IPS DF 19.7 (cell line): ENCODE measurements at regions not wholly inside any gene's neighbourhood (a gene's known extent, or its start where the extent isn't known, plus 50 kb on each side); places are given as distances from the start of the nearest gene placed in this dataset.
"Not testable (repeated sequence)": the region's sequence is repeated elsewhere in the genome, so short reads cannot be mapped to it uniquely, and the experiment has no call there.

ENCODE experiments used
- DNase-seq: peaks from one replicate; pipeline ENCODE4 v3.0.0-alpha.2; 2013; ENCODE audit warnings: low read depth, low spot score

GRCh38 chr2:142757111-142757510, 120.4 kb upstream of the KYNU start:
- no peak for DNase-seq

DNA sequence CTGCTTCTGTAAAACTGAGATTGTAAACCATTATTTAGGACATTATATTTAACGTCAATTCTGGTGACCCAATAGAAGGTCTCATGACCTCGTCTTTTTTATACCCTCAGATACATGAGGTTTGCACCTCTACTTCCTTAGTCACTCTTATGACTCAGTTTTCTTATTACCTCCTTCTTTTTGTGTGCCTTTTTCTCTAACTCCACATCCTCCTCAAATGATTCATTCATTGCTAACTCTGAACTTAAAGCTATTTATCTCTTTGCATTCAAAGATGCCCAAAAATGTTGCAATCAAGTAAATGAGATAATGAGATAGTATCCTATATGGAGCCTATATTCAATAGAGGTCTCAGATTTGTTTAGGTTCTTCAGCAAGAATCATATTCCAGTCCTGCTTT, 121.0 kb upstream of the KYNU start:
- no peak for DNase-seq

GRCh38 chr2:142755191-142755590, 122.3 kb upstream of the KYNU start:
- no peak for DNase-seq

DNA sequence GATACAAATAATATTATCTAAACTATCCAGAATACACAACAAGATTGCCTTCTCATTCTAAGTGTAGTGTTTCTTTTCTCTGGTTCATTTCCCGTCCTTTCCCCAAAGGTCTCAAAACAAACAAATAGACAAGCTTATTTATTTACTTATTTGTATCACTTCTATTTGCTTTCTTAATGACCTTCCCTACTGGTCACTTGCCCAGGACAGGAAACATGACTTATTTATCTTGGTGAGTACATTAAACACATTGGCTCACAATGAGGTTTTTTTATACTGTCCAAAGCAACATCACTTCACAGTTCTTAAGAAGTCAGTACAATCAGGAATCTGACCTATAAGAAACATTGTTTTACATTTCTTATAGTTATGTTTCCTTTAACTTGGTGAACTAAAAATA, 123.3 kb upstream of the KYNU start:
- DNase-seq: no peak

GRCh38 chr2:142750858-142751257, 126.6 kb upstream of the KYNU start:
- DNase-seq: no peak

DNA sequence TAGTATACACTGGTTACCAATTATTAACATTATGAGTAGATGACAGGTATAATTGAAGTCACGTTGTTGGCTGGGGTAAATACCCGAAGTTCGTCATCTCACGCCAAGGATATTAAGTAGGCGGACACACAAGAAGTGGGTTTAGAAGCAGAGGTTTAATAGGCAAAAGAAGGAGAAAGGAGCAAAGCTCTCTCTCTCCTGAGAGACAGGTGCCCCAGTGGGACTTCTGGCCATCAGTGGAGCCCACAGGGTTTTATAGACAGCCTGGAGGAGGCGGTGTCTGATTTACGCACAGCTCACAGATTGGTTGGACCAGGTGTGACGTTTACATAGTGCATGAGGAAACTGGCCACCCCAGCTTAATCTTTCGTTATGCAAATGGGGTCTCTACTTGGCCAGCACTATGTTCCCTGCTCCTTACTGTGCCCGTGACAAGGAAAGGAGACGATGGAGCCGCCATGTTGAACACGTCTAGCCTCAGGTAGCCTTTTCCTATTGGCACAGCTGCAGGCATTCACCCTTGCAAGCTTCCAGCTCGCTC, 128.8 kb upstream of the KYNU start:
- no peak for DNase-seq

GRCh38 chr2:142745691-142746090, 131.8 kb upstream of the KYNU start:
- no peak for DNase-seq

DNA sequence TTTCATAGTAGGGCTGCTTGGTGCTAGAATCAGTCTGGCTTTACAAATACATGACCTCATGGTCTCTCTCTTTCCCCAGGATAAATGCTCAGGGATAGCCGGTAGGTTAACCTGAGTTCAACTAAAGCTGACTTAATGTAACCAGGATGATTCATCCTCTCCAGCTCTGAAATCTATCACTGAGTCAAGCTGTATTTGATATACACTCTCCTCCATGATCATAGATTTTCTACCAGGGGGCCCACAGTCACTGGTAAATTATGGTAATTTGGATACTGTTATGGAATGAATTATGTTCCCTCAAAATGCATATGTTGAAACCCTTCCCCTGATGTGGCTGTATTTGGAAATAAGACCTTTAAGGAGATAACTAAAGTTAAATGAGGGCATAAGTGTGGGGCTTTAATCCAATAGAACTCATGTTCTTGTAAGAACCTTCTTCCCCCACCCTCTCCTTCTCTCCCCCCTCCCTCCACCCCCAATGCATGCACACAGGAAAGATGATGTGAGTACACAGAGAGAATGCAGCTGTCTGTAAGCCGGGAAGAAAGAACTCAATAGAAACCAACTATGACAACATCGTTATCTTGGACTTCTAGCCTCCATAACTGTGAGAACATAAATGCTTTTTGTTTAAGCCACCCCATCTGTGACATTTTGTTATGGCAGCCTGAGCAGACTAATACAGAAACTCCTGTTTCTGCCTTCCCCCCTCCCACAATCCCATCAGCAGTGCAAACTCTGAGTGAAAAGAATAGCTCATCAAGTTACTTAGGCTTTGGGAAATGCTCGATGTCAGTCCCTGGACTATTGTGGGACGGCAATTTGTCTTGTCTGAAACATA, 134.9 kb upstream of the KYNU start:
- DNase-seq: no peak

GRCh38 chr2:142741764-142742269, 135.6 kb upstream of the KYNU start:
- no peak for DNase-seq

DNA sequence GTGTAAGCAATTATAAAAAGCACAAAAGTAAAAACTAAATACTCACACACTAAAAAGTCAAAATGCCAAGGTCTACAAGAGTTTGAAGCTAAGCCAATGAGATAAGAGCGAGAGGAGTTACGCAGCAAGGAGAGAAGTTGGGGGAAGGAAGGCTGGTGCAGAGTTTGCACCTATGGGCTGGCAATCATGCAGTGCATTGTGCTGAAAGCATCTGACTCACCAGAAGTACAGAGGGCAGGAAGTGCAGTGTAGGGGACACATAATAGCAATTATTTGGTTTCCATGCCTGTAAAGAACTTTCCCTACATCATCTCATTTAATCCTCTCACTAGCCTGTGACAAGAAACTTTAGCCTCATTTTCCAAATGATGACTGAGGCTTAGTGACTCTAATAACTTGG, 142.7 kb upstream of the KYNU start:
- no peak for DNase-seq

- DNase-seq: no peak
Measured at GRCh38 chr2:142734231-142734630, 143.2 kb upstream of the KYNU start.

DNA sequence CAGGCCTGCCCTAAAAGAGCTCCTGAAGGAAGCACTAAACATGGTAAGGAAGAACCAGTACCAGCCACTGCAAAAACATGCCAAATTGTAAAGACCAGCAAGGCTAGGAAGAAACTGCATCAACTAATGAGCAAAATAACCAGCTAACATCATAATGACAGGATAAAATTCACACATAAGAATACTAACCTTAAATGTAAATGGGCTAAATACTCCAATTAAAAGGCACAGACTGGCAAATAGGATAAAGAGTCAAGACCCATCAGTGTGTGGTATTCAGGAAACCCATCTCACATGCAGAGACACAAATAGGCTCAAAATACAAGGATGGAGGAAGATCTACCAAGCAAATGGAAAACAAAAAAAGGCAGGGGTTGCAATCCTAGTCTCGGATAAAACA, 147.7 kb upstream of the KYNU start:
- not testable (repeated sequence) for DNase-seq

DNA sequence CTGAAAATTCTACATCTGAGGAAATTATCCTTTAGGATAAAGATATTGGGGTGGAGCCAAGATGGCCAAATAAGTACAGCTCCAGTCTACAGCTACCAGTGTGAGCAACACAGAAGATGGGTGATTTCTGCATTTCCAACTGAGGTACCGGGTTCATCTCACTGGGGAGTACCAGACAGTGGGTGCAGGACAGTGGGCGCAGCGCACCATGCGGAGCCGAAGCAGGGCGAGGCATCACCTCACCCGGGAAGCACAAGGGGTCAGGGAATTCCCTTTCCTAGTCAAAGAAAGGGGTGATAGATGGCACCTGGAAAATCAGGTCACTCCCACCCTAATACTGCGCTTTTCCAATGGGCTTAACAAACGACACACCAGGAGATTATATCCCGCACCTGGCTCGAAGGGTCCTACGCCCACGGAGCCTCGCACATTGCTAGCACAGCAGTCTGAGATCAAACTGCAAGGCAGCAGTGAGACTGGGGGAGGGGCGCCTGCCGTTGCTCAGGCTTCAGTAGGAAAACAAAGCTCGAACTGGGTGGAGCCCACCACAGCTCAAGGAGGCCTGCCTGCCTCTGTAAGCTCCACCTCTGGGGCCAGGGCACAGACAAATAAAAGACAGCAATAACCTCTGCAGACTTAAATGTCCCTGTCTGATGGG, 149.5 kb upstream of the KYNU start:
- not testable (repeated sequence) for DNase-seq

DNA sequence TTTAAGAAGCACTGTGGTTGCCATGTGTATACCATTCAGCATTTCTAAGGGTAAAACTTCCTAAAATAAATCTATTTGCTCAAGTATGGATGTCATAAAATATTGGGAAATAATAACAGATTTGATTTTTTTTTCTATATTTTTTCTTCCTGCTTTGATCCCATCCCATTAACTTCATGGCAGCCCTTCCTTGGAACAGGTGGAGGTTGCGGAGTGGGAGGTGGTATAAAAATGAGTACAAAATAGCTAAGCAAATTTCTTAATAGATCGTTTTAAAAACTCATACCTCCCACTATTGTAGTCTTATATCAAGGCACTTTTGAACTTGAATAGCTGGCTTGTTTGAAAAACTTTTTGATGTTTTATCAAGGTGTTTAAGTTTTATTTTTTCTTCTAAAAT, 152.1 kb upstream of the KYNU start:
- no peak for DNase-seq

GRCh38 chr2:142724713-142725349, 152.6 kb upstream of the KYNU start:
- DNase-seq: no peak

- no peak for DNase-seq
Measured at GRCh38 chr2:142724186-142724585, 153.3 kb upstream of the KYNU start.

DNA sequence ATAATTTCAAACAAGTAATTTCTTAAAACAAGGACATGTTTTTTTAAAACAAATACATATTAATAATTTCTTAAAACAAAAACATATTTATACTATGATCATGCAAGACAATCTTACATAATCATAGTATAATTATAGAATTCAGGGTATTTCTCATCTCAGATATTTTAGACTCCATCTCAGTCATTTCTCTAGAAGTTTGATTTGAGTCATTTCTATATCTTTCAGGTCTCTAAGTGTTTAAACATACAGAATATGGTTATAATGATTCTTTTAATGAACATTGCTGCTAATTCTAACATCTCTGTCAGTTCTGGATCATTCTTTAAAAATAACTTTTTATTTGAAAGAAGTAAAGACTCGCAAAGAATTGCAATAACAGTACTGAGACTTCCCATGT, 154.2 kb upstream of the KYNU start:
- no peak for DNase-seq

DNA sequence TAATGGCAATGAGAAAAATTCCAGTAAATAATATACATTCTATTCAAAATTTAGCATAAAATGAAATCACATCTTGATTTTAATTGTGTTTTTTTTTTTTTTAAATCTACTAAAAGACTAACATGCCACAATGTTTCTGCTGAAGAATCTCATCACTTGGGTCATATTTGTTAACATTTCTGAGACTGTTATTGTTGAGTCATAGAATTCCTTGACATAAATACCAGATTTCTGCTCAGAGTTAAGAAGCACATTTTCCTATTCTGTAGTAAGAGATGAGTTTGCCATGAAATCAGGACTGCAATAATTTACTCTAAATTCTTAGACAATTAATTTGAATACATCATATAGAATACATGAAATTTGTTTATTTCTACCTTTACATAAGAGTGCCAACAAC, 154.9 kb upstream of the KYNU start:
- DNase-seq: no peak

- DNase-seq: no peak
Measured at GRCh38 chr2:142722086-142722485, 155.4 kb upstream of the KYNU start.

DNA sequence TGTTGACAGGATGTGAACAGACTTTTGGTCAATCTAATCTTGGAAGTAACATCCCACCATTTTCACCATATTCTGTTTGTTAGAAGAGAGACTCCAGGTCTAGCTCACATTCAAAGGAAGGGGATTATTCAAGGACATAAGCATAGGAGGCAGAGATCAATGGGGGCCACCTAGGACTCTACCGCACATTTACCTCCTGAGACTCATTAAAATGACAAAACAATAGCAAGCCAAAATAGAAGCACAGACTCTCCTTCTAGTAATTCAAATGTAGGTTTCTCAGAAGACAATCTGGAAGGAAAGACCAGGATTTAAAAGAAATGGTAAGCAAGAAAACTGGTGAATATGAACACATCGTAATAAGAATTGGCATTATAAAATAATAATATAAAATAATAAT, 156.4 kb upstream of the KYNU start:
- no peak for DNase-seq

DNA sequence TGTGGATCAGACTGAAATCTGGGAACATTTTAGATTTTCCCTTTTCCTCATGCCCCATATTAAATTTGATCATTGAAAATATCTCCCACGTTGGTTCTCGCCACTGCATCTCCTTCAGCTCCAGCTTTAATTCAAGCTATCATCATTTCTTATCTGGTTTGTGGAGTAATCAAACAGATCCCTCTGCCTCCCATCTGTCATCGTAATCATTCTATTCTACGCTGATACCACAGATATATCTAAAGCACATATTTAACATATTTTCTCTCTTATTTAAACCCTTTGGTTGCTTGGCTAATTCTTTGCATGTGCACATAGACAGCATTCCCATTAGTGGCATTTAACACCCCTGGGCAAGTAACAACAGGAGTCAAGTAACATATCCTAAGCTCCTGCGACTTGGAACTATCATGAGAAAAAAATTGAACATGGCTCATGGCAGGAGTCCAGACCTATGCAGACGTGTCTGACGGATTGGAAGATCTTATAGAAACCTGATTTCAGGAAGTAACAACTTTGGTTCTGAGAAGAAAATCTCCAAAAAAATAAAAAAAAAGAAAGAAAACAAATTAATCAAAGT, 158.8 kb upstream of the KYNU start:
- DNase-seq: no peak
